ENCODE measurements at regions not wholly inside any gene's neighbourhood (a gene's known extent, or its start where the extent isn't known, plus 50 kb on each side); places are given as distances from the start of the nearest gene placed in this dataset.

DNA sequence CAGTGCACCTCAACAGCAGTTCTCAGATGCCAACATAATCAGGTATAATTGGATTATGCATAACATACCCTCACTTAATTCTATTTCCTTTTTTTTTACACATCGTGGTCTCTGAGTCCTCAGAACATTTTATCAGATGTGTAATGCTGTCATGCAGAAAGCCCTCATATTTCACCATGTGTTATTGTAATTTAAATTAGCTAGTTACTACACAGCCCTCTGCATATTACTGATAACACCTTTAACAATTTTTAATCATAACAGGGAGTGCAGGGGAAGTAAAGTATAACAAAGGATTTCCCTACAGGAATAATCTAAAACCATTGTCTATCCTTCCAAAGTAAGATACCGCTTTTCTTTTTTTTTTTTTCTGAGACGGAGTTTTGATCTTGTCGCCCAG lies 91.9 kb upstream of the CCDC28A start:
- no peak for TF ChIP-seq ZNF296 (CRISPR knock-in tag; conservative IDR thresholded peaks at IDR 0.05)
- TF ChIP-seq, protein P1, sequence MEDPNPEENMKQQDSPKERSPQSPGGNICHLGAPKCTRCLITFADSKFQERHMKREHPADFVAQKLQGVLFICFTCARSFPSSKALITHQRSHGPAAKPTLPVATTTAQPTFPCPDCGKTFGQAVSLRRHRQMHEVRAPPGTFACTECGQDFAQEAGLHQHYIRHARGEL (CRISPR knock-in tag; IDR thresholded peaks at IDR 0.05) = no peak
